ENCODE measurements at regions not wholly inside any gene's neighbourhood (a gene's known extent, or its start where the extent isn't known, plus 50 kb on each side); places are given as distances from the start of the nearest gene placed in this dataset.

GRCh38 chr2:12618576-12618975 is 98.2 kb upstream of the TRIB2 start:
- no peak for DNase-seq (ENCODE audit: low read depth in 1 of 2, low spot score in 1 of 2)
- Histone ChIP-seq H3K27me3 (no peaks in the 10 kb centered on the region), H3K4me3 (no peak overlapping the region), H3K4me1 (ENCODE audit: low read depth) (no peaks in the 10 kb centered on the region), H3K9me3 (ENCODE audit: low read depth) (no peaks in the 10 kb centered on the region), H3K27ac (no peak overlapping the region), H3K36me3 (no peaks in the 10 kb centered on the region)
- TF ChIP-seq, protein P1, sequence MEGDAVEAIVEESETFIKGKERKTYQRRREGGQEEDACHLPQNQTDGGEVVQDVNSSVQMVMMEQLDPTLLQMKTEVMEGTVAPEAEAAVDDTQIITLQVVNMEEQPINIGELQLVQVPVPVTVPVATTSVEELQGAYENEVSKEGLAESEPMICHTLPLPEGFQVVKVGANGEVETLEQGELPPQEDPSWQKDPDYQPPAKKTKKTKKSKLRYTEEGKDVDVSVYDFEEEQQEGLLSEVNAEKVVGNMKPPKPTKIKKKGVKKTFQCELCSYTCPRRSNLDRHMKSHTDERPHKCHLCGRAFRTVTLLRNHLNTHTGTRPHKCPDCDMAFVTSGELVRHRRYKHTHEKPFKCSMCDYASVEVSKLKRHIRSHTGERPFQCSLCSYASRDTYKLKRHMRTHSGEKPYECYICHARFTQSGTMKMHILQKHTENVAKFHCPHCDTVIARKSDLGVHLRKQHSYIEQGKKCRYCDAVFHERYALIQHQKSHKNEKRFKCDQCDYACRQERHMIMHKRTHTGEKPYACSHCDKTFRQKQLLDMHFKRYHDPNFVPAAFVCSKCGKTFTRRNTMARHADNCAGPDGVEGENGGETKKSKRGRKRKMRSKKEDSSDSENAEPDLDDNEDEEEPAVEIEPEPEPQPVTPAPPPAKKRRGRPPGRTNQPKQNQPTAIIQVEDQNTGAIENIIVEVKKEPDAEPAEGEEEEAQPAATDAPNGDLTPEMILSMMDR (IDR thresholded peaks at IDR 0.05; ENCODE audit: low read depth, low read length): no peak

GRCh38 chr2:12619975-12620374 is 96.8 kb upstream of the TRIB2 start:
- TF ChIP-seq, protein P1 (IDR thresholded peaks at IDR 0.05; ENCODE audit: low read depth, low read length): no peak
- DNase-seq (ENCODE audit: low read depth in 1 of 2, low spot score in 1 of 2): peak in 1 of 2 donors; percentile 84
- Histone ChIP-seq H3K9me3 (ENCODE audit: low read depth) (no peaks in the 10 kb centered on the region), H3K4me3 (no peak overlapping the region), H3K4me1 (ENCODE audit: low read depth) (no peaks in the 10 kb centered on the region), H3K36me3 (no peaks in the 10 kb centered on the region), H3K27me3 (no peaks in the 10 kb centered on the region), H3K27ac (no peak overlapping the region)

DNA sequence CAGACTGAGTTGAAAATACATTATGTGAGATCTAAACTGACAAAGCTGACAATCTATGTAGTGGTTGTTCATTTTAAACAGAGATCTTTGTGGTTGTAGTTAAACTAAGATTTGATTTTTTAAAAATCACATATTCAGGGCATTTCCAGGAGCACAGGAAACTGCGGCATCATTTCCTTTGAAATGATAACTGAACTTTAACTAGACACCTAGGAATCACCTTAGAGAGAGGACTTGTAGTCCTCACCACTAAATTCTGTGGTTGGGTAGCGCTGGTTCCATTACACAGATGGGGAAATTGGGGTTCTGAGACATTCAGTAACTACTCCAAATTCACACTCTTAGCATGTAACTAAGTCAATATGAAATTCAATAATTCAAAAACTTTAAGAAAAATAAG is 96.0 kb upstream of the TRIB2 start:
- H3K9me3 ChIP-seq (ENCODE audit: low read depth): no peaks in the 10 kb centered on the region
- H3K4me3 ChIP-seq: no peak overlapping the region
- no peak for DNase-seq (ENCODE audit: low read depth in 1 of 2, low spot score in 1 of 2)
- H3K4me1 ChIP-seq (ENCODE audit: low read depth): no peaks in the 10 kb centered on the region
- H3K36me3 ChIP-seq: no peaks in the 10 kb centered on the region
- H3K27ac ChIP-seq: no peak overlapping the region
- H3K27me3 ChIP-seq: no peaks in the 10 kb centered on the region
- TF ChIP-seq, protein P1 (IDR thresholded peaks at IDR 0.05; ENCODE audit: low read depth, low read length): no peak

DNA sequence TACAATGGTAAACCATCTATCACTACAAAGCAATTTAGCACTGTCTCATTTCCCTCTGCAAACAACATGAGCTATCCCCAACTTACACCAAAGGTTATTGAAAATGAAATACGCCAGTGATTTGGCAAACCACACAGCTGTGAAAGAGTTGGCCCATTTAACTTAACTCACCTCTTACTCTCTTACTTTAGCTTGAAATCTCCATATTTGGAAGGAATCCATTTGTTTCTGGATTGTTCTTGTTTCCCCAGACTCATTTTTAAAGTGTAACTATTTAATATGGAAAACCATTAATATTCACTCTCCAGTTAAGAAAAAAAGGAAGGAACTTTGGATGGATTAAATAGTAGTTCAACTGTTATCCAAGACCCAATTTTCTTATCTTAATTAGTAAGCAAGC is 93.7 kb upstream of the TRIB2 start:
- H3K27me3 ChIP-seq: no peaks in the 10 kb centered on the region
- H3K4me3 ChIP-seq: no peak overlapping the region
- H3K9me3 ChIP-seq (ENCODE audit: low read depth): no peaks in the 10 kb centered on the region
- no peak for DNase-seq (ENCODE audit: low read depth in 1 of 2, low spot score in 1 of 2)
- H3K36me3 ChIP-seq: no peaks in the 10 kb centered on the region
- no peak overlapping the region for H3K27ac ChIP-seq
- TF ChIP-seq, protein P1 (IDR thresholded peaks at IDR 0.05; ENCODE audit: low read depth, low read length): no peak
- no peaks in the 10 kb centered on the region for H3K4me1 ChIP-seq (ENCODE audit: low read depth)

GRCh38 chr2:12624384-12624783 is 92.4 kb upstream of the TRIB2 start:
- Histone ChIP-seq H3K4me1 (ENCODE audit: low read depth) (no peaks in the 10 kb centered on the region), H3K27ac (no peak overlapping the region), H3K27me3 (no peaks in the 10 kb centered on the region), H3K9me3 (ENCODE audit: low read depth) (no peaks in the 10 kb centered on the region), H3K4me3 (no peak overlapping the region), H3K36me3 (no peaks in the 10 kb centered on the region)
- TF ChIP-seq, protein P1 (IDR thresholded peaks at IDR 0.05; ENCODE audit: low read depth, low read length): no peak
- no peak for DNase-seq (ENCODE audit: low read depth in 1 of 2, low spot score in 1 of 2)

All from cardiac muscle cell (in vitro differentiated cells and primary cell).